MM.1S (cell line): ENCODE measurements at regions not wholly inside any gene's neighbourhood (a gene's known extent, or its start where the extent isn't known, plus 50 kb on each side); places are given as distances from the start of the nearest gene placed in this dataset.
A peak's percentile ranks its signal among the peaks of the same experiment; 100 is the strongest.

Experiments used
- DNase-seq: peaks from one replicate; pipeline ENCODE4 v3.0.0-alpha.2; 2015
- H2AFZ ChIP-seq: fragments of 300-600 bp; sonication (generic); 2 replicates; pipeline ENCODE4 v1.6.0; 2016; ENCODE audit warnings: antibody characterized with exemption, low read length
- H3F3A ChIP-seq: fragments of 300-600 bp; sonication (generic); 2 replicates; pipeline ENCODE4 v1.6.1; 2016; ENCODE audit warnings: mild to moderate bottlenecking, antibody characterized with exemption, low read length, moderate library complexity, mixed read lengths; ENCODE audit not compliant: insufficient read depth
- H3K27ac ChIP-seq: fragments of 300-600 bp; sonication (generic); 2 replicates; pipeline ENCODE4 v1.5.1; 2016; ENCODE audit warnings: mild to moderate bottlenecking, low read length
- H3K27me3 ChIP-seq: fragments of 300-600 bp; sonication (generic); replicated peaks from 2 replicates; pipeline ENCODE4 v1.6.0; 2016; ENCODE audit warnings: low read length; ENCODE audit not compliant: insufficient read depth
- H3K36me3 ChIP-seq: fragments of 300-600 bp; sonication (generic); replicated peaks from 2 replicates; pipeline ENCODE4 v1.6.1; 2016; ENCODE audit warnings: mild to moderate bottlenecking, low read length, mixed read lengths; ENCODE audit not compliant: insufficient read depth
- H3K4me1 ChIP-seq: fragments of 300-600 bp; sonication (generic); 2 replicates; pipeline ENCODE4 v1.6.1; 2016; ENCODE audit warnings: low read length, mixed read lengths
- H3K4me2 ChIP-seq: fragments of 300-600 bp; sonication (generic); 2 replicates; pipeline ENCODE4 v1.6.0; 2016; ENCODE audit warnings: low read depth, low read length
- H3K4me3 ChIP-seq: fragments of 300-600 bp; sonication (generic); 2 replicates; pipeline ENCODE4 v1.5.1; 2016; ENCODE audit warnings: low read length, mixed read lengths
- H3K79me2 ChIP-seq: fragments of 300-600 bp; sonication (generic); 2 replicates; pipeline ENCODE4 v1.6.1; 2016; ENCODE audit warnings: mixed run types, low read length, mixed read lengths
- H3K9ac ChIP-seq: fragments of 300-600 bp; sonication (generic); 2 replicates; pipeline ENCODE4 v1.6.1; 2016; ENCODE audit warnings: low read length, mixed read lengths
- H3K9me2 ChIP-seq: fragments of 300-600 bp; sonication (generic); replicated peaks from 2 replicates; pipeline ENCODE4 v1.6.1; 2016; ENCODE audit warnings: mild to moderate bottlenecking, low read length, mixed read lengths; ENCODE audit not compliant: insufficient read depth
- H3K9me3 ChIP-seq: fragments of 300-600 bp; sonication (generic); replicated peaks from 2 replicates; pipeline ENCODE4 v1.6.1; 2016; ENCODE audit warnings: mild to moderate bottlenecking, low read length, mixed read lengths; ENCODE audit not compliant: insufficient read depth
- H4K20me1 ChIP-seq: fragments of 300-600 bp; sonication (generic); 2 replicates; pipeline ENCODE4 v1.6.1; 2016; ENCODE audit warnings: mild to moderate bottlenecking, low read length, moderate library complexity, mixed read lengths; ENCODE audit not compliant: insufficient read depth
- CTCF ChIP-seq: fragments of 300-600 bp; sonication (generic); IDR thresholded peaks from 2 replicates; pipeline ENCODE4 v1.5.1; 2016; ENCODE audit warnings: antibody characterized with exemption, low read length, mixed read lengths
- EZH2 ChIP-seq: fragments of 300-600 bp; sonication (generic); optimal IDR thresholded peaks from 2 replicates; pipeline ENCODE3; 2017; ENCODE audit warnings: low read depth, mild to moderate bottlenecking, antibody characterized with exemption, low read length, mixed read lengths
- EZH2phosphoT487 ChIP-seq: fragments of 300-600 bp; sonication (generic); IDR thresholded peaks from 2 replicates; pipeline ENCODE4 v1.6.1; 2018; ENCODE audit warnings: antibody characterized with exemption, low read length

DNA sequence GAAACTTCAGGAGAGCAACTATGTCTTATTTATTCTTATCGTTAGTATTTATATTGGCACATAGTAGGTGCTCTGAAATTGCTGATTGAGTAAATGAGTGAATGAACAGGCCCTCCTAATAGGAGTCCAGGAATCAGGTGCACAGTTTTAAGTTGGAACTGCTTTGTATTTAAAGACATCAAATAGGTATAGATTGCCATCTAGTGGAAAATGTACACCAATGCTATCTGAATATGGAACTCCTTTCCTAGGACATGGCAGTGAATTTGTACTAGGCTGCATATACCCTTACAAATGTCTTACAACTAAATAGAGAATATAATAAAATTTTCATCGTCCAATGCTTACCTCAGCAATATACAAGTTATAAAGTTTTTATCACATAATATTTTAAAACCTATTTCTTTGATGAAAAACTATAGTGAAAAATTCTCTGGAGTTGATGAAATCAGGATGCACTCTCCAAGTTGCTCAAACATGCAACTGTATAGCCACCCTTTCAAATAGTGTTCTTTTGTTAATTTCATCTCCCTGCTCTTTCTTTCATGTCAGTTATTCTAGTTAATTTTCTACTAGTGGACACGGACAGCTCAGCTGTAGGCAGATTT, 318.9 kb upstream of the SYT4 start:
- Histone ChIP-seq H4K20me1 (no peaks in the 10 kb centered on the region), H3K27ac (no peak overlapping the region), H3K9me3 (no peaks in the 10 kb centered on the region), H3K9me2 (no peaks in the 10 kb centered on the region), H3F3A (no peaks in the 10 kb centered on the region), H3K4me1 (peaks cover 10% of the 10 kb centered on the region; the same call in 1 of the 2 replicates), H3K4me3 (no peak overlapping the region), H3K36me3 (no peaks in the 10 kb centered on the region), H3K27me3 (no peaks in the 10 kb centered on the region), H2AFZ (no peak overlapping the region), H3K4me2 (no peak overlapping the region), H3K9ac (no peak overlapping the region), H3K79me2 (no peaks in the 10 kb centered on the region)
- peak; percentile 66 for TF ChIP-seq CTCF
- no peak for TF ChIP-seq EZH2
- DNase-seq = peak; percentile 58

DNA sequence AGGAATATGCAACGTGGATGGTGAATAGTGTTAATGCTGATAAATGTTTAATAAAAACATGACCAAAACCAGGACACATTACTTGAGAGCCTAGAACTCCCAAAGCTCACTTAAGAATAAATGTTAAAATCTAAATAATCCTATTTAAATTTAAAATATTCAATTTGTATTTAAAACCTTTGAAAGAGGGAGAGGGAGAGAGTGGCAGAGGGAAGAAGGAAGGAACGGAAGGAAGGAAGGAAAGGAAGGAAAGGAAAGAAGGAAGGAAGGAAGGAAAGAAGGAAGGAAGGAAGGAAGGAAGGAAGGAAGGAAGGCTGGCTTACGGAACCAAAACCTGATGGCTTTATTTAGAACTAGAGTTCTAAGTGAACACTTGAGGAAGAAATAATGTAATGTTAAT, 324.1 kb upstream of the SYT4 start:
- H4K20me1 ChIP-seq = no peaks in the 10 kb centered on the region
- H3F3A ChIP-seq = no peaks in the 10 kb centered on the region
- H3K27ac ChIP-seq = no peak overlapping the region
- H3K79me2 ChIP-seq = no peaks in the 10 kb centered on the region
- no peaks in the 10 kb centered on the region for H3K4me1 ChIP-seq
- DNase-seq = no peak
- no peaks in the 10 kb centered on the region for H3K36me3 ChIP-seq
- H3K9me2 ChIP-seq = no peaks in the 10 kb centered on the region
- H3K9ac ChIP-seq = no peak overlapping the region
- H3K27me3 ChIP-seq = no peaks in the 10 kb centered on the region
- H3K9me3 ChIP-seq = no peaks in the 10 kb centered on the region
- H3K4me3 ChIP-seq = no peak overlapping the region
- no peak for TF ChIP-seq CTCF
- no peak for TF ChIP-seq EZH2phosphoT487
- TF ChIP-seq EZH2 = no peak
- no peak overlapping the region for H2AFZ ChIP-seq
- H3K4me2 ChIP-seq = no peak overlapping the region

- no peaks in the 10 kb centered on the region for H3K9me2 ChIP-seq
- no peak overlapping the region for H3K9ac ChIP-seq
- H2AFZ ChIP-seq = no peak overlapping the region
- TF ChIP-seq EZH2 = no peak
- no peak for TF ChIP-seq CTCF
- no peak for TF ChIP-seq EZH2phosphoT487
- H3K36me3 ChIP-seq = no peaks in the 10 kb centered on the region
- no peaks in the 10 kb centered on the region for H3K9me3 ChIP-seq
- no peaks in the 10 kb centered on the region for H3K4me1 ChIP-seq
- no peak overlapping the region for H3K4me2 ChIP-seq
- H3K27me3 ChIP-seq = no peaks in the 10 kb centered on the region
- no peak overlapping the region for H3K27ac ChIP-seq
- no peak for DNase-seq
- H3K4me3 ChIP-seq = no peak overlapping the region
- H4K20me1 ChIP-seq = no peaks in the 10 kb centered on the region
- no peaks in the 10 kb centered on the region for H3K79me2 ChIP-seq
- no peaks in the 10 kb centered on the region for H3F3A ChIP-seq
Observed at GRCh38 chr18:43605224-43605623, 327.9 kb upstream of the SYT4 start.
